GM20431 (cell line): ENCODE measurements at regions not wholly inside any gene's neighbourhood (a gene's known extent, or its start where the extent isn't known, plus 50 kb on each side); places are given as distances from the start of the nearest gene placed in this dataset.
"Not testable (repeated sequence)": the region's sequence is repeated elsewhere in the genome, so short reads cannot be mapped to it uniquely, and the experiment has no call there.

ENCODE experiments used
- in situ Hi-C: fragments of 300-500 bp; cut with MseI, MboI; formaldehyde crosslinking; loops from one replicate; pipeline ENCODE4 v1.15.0; 2020; ENCODE audit warnings: low sequenced_read_pairs; ENCODE audit not compliant: unreplicated experiment

DNA sequence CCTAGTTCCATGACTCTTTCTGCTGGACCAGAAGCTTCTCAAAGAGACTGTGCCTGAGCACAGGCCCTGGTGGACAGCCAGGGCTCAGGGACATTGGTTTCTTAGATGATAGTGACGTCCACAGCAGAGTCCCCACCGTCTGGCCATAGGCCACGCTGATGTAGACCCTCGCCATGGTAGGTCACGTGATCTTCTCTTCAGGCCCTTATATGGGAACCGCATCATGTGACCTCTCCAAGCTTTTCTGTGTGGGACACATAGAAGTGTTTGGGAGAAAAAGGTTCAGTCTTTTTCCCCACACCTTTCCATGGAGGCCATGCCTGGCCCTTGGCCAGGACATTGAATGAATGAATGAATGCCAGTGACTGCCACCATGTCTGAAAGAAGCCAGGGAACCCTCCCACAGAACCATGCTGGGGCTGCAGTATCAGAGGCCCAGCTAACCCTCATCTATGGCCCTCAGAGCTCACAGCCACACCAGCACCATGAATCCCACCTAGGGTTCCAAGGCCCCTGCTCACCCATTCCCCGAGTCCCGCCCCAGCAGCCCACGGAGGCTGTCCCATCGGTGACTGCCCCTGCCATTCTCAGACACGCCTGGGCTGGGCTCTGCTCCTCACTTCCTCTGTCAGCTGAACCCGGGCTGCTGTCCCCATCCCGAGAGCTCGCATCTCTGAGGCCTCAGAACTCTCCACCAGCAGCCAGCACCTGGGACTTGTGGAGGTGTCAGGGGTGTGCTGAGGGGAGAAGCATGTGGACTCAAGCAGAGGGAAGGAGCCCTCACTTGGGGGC is 292.1 kb downstream of the ADGRD1 start:
- in situ Hi-C loops: no loop called here

DNA sequence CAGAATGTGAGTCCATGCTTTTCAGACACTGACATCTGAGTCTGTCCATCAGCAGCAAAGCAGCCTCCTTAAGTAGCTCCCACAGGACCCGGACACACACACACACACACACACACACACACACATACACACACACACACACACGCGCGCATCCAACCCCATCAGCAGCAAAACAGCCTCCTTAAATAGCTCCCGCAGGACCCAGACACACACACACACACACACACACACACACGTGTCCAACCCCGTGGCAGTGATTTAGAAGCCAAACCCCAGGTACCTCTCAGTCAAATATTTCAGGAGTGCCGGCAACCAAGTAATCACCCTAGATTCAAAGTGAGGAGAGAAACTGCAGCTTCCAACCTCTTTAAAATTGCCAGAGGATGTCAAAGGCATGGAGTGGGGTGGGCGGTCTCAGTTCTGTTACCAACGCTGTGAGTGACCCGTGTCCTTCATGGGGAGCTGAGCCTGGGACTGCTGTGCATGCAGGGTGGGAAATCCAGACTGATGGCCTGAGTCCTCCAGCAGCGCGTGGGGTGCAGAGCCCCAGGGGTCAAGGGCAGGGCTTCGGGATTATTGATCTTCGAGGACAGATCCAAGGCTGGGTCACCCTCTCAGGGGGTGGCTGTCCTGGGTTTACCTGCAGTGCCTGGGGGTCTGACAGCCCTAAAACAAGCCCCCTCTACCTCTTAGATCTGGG is 293.5 kb downstream of the ADGRD1 start:
- in situ Hi-C loops: not testable (repeated sequence)

DNA sequence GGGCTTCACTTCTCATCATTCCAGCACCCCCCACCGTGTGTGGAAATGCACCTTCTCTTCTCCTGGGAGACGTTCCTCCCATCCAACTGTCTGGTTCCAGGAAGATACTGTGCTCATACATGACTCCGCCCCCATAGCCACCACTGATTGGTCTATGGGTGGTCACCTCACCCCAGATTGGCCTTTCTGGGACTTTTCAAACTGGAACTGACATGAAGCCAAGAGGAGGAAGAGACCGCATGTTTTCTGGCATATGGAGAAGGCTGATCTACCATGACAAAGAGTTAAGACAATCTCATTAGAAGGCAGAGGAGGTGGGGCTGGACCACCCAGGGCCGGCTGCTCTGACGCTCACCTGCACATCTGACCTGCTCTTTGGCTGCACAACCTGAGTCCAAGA is 294.2 kb downstream of the ADGRD1 start:
- in situ Hi-C loops: not testable (repeated sequence)

DNA sequence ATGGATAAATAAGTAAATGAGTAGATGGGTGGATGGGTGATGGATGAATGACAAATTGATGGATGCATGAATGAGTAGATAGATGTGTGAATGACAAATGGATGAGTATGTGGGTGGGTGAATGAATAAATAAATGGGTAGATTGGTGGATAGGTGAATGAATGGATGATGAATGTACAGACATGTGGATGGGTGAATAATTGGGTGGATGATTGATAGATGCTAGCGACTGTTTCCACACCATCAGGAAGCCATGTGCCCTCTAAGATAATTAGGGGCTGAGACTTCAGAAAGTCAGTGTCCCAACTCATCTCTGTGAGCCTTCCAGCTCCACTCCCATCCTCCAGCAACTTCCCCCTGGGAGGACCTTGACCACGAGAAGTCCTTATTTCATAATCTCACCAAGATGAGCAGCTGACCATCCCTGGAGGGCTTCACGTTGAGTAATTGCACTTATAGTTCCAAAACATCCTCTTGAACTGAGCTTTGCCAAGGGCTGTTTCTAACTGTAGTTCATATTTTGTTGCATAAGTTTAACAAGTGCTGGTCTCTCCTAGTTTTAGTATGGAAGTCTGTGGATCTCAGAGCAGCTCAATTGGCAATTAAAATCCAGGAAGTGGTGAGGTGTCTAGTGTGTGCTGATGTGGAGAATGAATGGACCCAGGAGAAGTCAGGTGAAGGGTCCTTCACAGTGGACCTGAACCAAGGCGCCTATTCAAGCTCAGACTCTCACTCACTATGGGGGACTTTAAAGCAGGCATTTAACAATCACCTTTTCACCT is 295.7 kb downstream of the ADGRD1 start:
- in situ Hi-C loops: no loop called here

DNA sequence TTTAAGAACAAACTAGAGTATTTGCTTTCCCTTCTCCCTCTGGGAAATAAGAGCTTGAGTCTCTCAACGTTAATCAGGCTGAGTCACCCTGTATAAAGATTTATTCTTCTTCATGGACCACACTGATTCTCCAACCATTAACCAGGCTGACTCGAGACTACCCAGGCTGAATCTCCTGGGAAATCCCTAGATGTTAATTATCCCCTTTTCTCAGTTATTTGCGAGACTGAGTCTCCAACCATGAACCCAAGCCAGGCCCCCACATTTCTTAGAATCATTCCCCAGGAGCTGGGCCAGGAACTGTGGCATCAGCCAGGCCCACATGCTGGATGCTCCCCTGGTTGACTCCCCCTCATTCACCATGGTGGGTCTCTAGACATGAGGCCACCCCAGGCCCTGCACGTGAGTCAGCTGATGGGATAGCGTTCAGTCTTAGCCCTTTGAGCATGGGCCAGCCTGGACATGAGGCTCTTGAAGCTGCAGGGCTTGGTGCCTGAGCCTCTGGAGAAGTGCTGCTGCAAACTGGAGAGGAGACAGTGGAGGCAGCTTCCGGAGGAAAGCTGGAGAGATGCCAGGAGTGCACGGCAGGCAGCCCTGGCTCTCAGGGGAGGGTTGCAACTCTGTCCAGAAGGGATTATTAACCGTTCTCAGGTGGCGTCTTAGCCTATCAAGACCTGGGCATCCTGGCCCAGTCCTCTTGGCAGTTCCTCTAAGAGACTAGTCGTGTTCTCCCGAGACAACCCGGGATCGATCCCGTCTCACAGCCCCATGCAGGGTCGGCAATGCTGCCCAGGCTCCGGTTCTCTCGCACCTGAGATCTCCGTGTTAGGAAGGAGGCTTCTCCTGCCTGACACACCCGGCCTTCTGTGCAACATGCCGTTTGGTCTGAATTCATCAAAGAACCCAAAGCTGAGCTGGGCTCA is 296.6 kb downstream of the ADGRD1 start:
- in situ Hi-C loops: no loop called here

DNA sequence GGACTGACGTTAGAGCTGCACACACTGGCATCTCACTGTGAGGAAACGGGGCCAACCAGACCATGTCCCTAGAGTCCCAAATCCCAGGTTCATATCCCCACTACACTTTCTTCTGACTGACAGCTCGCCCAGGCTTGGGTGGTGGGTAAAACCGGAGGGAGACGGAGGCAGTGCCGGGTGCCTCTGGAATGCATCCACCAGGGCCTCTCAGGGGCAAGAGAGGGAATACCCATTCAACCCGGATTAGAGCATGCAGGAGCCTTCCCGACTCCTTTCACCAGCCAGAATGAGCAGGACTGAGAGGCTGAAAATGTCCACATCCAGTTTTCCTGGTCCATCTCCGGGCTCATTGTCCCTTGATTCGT is 297.2 kb downstream of the ADGRD1 start:
- in situ Hi-C loops: no loop called here

DNA sequence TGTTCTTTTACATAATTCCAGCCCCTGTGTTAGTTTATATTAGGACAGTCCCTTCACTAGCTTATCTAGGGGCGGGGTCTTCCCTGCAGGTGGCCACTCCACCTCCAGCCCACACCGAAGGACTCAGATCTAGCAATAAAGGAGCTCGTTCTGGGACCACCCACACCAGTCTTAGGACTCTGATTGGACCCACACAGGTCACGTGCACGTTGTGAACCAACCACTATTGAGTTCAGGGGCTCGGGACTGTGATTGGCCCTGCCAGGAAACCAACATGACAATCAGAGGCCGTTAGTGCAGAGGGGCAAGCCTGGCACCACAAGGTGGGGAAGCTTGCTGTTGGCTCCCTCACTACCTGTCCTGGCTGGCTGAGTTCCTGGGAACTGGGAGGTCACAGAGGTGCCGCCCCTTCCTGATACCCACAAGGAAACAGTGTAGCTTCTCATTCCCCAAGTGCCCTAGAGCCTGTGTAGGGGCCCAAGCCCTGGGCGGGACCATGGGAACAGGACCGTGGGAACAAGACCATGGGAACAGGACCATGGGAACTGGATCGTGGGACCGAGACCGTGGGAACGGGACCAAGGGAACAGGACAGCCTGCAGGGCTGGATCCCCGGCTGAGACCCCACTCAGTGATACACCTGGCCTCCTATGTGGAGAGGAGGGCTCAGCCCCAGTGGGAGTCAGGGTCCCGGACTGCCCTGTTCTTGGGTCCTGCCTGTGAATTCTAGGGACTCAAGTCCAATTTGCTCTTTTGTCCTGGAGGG is 297.8 kb downstream of the ADGRD1 start:
- in situ Hi-C loops: no loop called here

DNA sequence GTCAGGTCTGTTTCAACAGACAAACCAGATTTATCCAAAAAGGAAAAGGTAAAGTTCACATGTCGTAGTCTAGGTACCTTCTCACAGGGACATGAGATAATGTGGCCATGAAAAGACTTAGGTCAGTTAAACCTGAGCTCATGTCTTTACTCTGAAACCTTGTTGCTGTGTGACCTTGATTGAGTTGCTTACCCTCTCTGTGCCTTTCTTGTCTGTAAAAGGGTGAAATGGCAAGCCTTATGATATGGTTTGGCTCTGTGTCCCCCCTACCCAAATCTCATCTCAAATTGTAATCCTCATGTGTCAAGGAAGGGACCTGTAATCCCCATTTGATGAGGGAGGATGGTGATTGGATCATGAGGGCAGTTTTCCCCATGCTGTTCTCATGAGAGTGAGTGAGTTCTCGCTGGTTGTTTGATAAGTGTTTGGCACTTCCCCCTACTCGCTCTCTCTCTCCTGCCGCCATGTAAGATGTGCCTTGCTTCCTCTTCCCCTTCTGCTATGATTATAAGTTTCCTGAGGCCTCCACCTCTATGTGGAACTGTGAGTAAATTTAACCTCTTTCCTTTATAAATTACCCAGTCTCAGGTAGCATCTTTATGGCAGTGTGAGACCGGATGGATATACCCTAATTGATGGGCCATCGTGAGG is 299.8 kb downstream of the ADGRD1 start:
- in situ Hi-C loops: no loop called here

DNA sequence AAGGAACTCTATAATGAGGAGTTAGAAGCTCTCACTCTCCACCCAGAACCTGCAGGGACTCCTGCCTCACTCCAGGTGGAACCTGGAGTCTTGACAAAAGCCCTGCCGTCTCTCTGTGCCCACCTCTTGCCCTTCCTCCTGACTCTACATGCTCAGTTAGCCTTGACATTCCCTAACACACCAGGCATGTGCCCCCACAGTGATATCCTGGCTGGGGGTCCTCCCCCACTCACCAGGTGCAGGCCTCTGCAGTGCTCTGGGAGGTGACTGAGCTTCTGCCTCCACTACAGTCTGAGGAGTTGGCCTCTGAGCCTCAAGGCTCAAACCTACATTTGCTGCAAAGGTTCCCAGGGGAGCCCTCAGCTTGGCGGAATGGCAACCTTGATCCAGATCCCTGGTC is 300.7 kb downstream of the ADGRD1 start:
- in situ Hi-C loops: no loop called here

DNA sequence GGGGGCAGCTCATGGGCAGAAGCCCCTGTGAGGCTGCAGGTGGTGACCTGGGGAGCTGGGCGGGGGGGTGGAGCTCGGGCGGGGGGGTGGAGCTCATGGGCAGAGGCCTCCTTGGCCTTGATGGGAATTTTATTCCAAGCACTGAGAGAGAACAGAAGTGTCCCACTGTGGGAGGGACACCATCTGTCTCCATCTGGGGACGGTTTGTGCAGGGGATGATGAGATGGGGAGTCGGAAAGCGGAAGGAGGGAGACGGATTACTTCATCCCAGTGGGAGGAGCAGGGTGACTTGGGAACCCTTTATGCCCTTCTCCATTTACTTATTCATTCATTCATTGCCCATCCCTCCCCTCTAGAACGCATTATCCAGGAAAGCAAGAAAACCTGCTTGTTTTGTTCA is 304.7 kb downstream of the ADGRD1 start:
- in situ Hi-C loops: no loop called here

DNA sequence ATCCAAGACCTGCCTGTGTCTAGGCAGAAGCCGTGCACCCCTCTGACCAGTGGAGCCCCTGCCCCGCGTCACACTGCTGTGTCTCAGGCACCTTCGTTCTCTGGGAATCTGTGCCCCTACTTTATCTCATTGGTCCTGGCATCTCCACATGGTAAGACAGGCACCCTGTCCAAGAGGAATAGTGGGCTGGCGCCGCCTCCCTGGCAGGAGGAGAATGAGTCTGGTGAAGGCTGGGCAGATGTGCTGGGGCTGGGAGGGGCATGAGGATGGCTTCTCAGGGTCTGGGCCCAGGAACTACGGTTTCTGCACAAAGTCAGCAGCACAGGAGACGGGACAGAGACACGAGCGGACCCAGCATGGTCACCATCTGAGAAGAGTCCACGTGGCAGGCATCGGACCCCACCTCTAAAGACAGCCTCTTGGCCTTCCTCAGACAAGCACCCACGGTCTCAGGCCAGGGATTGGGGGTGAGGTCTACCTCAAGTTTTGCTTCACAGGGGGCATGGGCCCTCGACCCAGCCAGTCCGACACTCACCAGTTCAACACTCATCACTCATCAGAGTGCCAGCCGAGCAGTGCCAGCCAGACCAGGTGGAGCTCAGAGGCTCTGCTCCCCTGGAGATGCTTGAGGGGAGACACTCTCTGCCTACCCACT is 306.7 kb downstream of the ADGRD1 start:
- in situ Hi-C loops: no loop called here

DNA sequence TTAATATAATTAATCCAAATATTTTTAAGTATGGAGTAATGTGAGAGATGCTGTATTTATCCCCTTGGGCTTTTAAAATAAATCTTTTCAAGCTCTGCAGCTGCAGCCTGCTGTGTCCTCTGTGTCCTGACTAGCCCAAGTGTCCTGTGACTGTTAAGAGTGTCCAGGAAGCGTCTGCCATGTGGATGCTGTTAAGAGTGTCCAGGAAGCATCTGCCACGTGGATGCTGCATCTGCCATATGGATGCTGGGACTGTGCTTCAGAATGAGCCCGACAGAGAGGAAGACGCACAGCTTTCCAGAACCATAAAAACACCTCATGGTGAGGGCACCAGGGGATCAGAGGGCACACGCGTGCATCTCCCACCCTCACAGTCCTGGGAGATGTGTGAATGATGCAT is 307.2 kb downstream of the ADGRD1 start:
- in situ Hi-C loops: no loop called here

DNA sequence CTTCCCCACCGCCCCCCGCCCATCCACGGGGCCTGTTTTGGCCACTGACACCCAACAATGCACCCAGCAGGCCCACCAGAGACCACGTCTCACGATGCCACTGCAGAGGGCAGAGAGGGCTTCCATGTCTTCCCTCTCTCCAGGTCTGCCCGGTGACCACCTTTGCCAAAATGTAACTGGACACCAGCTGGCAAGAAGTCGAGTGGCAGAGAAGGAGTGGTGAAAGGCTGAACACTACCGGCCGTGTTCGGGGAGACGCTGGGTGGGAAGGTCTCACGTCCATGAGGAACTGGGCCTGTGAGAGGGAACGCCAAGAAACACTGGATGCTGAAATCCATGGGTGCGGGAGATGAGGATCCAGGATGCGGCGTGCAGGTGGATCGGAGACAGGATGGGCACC is 308.2 kb downstream of the ADGRD1 start:
- in situ Hi-C loops: no loop called here

DNA sequence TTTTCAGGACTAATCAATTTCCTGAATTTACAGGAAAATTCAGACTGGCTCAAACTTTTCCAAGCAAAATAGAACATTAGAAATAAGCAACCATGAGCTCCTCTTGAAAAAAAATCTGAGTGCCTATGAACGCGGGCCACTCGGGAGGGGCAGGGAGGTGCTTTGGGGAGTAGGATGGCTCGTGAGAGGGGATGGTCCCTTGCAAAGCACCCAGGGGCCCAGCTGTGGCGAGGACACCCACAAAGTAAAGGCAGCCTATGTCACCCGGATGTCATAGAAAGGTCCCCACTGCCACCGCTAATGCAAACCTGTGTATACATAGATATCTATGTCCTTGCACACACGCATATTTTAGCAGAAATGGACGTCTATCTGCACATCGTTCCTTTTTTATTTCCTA is 309.9 kb downstream of the ADGRD1 start:
- in situ Hi-C loops: no loop called here

DNA sequence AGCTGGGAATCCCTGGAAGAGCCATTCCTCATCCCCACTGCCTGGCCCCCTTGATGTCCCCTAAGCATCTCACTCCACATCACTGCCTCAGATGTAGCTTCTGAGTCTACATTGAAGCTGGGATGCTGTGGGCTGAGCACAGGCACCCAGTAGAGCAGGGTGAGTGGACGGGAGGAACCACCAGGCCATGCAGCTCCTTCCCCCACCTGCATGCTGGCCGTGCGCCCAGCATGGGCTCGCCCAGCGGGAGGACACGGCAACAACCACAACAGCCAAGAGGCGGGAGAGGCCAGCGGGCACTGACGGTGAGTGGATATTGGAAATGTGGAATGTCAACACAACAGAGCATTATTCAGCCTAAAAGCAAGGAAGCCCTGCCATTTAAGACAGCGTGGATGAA is 310.9 kb downstream of the ADGRD1 start:
- in situ Hi-C loops: no loop called here

DNA sequence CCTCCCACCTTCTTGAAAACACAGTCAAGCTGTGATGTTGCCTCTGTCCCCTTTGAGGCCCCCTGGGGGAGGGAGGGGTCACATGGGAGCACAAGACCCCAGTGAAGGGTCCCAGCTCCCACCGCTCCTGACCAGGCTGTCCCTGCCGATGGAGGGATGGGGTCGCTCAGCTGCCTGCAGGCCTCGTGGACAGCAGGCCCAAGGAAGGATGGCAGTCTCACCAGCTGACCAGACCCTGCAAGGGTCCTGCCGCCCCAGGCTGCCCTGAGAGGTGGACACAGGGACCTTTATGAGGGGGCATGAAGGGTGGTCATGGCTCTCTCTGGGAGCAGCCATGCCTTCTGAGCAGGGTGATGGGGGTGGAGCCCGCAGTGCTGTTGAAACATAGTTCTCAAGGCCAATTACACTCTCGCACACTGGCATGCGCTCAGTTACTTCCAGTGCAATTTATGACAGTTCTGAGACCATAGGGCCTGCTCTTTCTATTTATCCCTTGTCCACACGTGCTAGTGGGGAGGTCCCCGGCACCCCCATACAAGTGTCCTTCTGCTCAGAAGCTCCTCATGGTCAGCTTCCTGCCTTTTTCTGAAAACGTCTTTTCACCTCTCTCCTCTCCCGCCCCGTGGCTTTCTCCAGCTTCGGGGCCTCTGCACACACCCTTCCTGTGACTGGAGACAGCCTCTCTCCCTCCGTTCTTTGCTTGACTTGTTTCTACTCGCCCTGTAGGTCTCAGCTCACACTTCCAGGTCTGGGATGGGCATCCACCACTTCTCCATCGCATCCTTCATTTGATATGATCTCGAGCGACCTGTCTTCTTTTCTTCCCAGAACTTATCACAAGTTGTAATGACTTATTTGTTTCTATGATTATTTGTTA is 313.1 kb downstream of the ADGRD1 start:
- in situ Hi-C loops: no loop called here

DNA sequence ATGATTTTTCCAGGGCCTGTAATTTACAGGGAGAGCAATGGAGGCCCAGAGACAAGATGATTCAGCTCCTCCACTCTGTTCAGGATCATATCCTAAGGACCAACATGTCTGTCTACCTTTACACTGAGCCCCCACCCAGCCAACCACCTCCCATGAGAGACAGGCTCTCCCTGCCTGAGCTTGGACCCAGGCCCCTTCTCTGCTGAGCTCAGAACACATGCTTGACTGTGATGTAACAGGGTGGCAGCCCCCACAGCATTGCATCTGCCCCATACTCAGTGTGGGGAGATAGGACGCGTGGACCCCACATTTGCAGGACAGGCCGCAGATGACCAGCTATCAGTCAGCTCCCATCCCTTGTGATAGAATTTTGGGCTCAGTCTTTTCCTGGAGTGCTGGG is 313.9 kb downstream of the ADGRD1 start:
- in situ Hi-C loops: no loop called here
